Inflammatory macrophage treated with lipopolysaccharide for 4 hours (primary cell): ENCODE measurements at regions not wholly inside any gene's neighbourhood (a gene's known extent, or its start where the extent isn't known, plus 50 kb on each side); places are given as distances from the start of the nearest gene placed in this dataset.

Experiments
- DNase-seq: peaks from one replicate; pipeline ENCODE4 v3.0.0-alpha.2; 2020

DNA sequence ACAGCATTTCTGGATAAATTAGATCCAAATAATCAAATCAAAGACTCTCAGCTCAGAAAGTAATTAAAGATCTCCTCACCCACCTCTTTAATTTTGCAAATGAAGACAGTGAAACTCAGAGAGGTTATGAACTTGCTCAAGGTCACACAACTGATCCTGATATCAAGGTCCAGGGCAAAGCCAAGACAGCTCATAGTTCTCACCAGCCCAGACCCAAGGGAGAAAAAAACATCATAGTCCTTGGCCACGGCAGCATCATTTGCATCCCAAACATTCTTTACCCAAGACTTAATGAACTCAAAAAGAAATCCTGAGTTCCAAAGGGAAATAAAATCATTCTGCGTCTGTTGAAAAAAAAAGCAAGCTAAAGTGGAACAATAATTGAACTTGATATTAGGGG lies 112.1 kb downstream of the DAD1 start:
- no peak for DNase-seq

- DNase-seq: no peak
These were observed 112.8 kb downstream of the DAD1 start for GRCh38 chr14:22476005-22476751.

- no peak for DNase-seq
These were observed 113.6 kb downstream of the DAD1 start for GRCh38 chr14:22475381-22475780.

GRCh38 chr14:22474730-22475351 lies 114.2 kb downstream of the DAD1 start:
- no peak for DNase-seq

GRCh38 chr14:22472935-22473854 lies 115.8 kb downstream of the DAD1 start:
- DNase-seq: peak; percentile 63

- DNase-seq: no peak
These were observed 116.6 kb downstream of the DAD1 start for GRCh38 chr14:22472466-22472865.

DNA sequence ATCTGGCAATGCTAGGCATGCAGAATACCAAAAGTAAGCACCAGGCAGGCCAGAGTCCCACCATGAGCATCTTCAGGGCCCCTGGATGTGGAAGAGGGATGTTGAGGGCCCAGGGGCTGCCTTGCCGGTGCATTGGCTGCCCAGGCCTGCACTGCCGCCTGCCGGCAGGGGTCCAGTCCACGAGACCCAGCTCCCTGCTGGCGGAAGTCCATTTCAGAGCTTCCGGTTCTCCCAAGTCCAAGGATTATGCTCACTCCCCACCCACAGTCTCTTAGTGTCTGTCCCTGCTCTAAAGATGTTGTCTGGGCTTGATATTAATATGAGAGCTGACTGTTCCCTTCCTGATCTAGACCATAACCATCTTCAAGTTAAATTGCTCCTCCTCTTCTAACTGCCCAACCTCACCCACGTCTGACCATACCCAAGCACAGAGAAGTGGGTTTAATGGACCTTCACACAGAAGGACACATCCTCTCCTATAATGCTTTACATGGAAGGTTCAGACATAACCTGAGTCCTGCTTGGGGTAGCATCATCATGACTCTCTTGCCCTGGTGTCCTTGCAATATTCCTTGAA lies 117.4 kb downstream of the DAD1 start:
- DNase-seq: peak; percentile 23

DNA sequence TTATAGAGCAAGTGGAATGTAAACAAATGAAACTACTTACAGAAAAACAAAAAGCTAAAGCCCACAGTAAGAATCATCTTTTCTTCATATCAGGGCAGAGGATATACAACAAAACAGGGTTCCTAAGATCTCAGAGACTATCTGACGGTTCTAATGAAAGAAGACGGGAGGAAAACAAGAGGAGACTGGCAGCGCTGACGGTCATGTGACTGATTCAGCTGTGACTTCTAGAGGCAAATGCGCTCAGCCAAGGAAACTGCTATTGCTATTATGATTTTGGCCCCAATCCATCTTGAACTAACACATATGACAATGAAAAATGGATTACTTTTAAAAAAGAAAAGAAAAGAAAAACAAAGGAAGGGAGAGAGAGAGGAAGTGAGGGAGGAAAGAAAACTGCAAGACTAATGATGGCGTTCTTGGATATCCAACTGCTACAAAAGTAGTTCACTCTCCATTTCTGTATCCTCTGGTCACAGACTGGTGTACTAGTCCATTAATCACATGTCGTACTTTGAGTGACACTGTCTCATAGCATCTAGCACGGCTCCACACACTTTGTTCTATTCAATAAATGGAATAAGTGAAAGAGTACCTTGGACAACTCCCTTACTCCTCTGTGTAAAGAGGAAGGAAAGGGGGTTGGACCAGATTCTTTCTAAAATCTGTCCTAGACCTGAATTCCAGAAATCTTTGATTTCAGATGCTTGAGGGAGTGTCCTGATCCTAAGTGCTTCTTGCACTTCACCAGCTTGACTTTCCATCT lies 119.3 kb downstream of the DAD1 start:
- DNase-seq: no peak

GRCh38 chr14:22468830-22469229 lies 120.2 kb downstream of the DAD1 start:
- DNase-seq: no peak

GRCh38 chr14:22466491-22466890 lies 122.5 kb downstream of the DAD1 start:
- DNase-seq: no peak

- no peak for DNase-seq
These were observed 123.7 kb downstream of the DAD1 start for GRCh38 chr14:22465201-22465840.

DNA sequence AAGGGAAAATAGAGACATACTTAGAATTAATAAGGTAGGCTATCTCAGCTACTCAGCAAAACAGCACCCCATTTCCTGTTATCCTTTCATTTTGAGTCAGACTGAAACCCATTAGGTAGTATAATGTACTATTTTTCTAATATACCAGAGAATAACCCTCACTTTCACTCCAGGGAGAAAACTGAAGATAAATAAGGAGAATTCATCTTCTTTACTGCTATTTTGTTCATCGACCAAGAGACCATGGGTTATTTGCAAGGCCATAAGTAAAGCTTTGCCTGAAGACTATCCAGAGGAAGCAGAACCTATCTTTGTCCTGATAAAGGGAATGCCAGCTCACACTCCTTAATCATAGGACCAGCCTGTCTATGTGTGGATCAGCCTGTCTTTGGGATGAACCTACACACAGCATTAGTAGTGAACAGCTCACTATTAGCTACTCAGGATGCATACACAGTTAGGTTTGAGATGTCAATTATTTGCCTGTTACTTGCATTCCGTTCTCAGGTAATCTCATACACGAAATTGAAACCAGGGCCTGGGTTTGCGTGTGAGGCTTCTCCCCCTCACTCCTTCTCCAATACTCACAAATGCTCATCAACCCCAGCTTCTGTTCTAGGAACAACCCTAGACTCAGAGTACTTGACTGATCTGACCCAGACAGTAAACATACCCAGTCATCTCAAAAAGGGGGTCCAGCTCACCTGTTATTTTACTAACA lies 124.4 kb downstream of the DAD1 start:
- DNase-seq: no peak

DNA sequence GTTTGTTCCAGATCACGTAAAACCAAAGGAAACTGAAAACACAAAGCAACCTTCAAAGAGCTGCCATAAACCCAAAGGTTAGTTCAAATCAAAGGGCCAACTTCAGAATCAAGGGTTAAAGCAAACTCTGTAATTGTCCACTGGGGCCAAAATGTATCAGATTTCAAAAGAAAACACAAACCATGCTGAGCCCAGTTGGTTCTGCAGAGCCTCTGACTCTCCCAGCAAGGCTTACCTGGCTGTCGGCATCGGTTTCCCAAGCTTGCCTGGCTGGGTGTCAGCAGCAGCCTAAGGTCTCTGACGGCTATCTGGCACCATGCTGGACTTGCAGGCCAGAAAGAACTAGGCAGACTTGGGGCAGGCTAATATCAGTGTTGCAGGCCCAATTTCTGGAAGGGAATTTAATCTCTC lies 125.3 kb downstream of the DAD1 start:
- DNase-seq: no peak

DNA sequence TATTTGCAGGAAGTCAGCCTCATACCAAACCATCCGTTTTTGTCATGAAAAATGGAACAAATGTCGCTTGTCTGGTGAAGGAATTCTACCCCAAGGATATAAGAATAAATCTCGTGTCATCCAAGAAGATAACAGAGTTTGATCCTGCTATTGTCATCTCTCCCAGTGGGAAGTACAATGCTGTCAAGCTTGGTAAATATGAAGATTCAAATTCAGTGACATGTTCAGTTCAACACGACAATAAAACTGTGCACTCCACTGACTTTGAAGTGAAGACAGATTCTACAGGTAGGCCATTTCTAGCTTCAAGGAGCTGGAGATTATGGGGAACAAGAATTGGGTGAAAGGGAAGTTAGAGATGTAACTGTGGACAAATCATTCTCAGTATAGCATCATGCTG lies 126.1 kb downstream of the DAD1 start:
- DNase-seq: no peak

DNA sequence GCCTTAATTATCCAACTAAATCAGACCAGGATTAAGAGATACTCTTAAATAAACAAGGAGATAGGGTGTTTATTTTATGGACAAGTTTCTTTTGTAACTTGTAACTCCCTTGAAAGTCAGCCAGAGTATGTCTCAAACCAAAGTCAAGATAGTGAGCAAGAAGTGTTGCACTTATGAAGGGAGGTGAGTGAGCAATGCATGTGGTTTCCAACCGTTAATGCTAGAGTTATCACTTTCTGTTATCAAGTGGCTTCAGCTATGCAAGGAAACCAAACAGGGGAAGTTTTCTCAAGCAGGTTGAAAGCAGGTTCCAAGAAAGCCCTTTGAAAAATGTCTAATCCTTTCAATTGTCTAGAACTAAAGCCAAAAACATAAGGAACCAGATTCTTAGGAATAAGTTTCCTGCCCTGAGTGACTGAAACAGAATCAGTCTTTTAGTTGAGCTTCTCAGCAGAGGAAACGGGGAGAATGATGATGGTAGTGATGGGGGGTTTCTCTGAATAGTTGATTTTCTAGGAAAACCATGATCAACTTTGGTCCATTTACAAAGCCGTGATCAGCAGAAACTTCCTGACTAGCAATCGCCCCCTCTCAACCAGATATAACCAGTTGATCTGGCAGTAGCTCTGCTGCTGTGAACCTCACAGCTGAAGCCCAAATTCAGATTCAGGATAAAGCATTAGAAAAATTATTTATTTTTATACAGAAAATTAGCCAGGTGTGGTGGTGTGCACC lies 128.4 kb downstream of the DAD1 start:
- peak; percentile 3 for DNase-seq

GRCh38 chr14:22458737-22459136 lies 130.3 kb downstream of the DAD1 start:
- DNase-seq: no peak

GRCh38 chr14:22456998-22457594 lies 131.9 kb downstream of the DAD1 start:
- DNase-seq: peak; percentile 4

DNA sequence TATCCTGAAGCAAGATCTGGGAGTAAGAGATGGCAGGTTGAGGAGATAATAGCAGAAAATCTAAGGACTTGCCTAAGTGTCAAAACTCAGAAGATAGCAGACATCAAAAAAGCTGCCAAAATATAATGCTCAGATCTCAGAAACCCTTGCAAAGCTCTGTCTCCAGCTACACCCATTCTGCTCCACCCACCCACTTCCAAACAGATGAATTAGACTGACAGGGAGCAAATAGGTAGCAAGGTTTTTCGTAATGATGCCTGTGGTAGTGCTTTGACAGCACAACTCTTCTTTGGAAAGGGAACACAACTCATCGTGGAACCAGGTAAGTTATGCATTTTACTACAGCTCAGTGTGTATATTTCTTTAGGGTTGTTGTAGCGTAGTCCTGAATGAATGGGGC lies 132.6 kb downstream of the DAD1 start:
- DNase-seq: no peak

DNA sequence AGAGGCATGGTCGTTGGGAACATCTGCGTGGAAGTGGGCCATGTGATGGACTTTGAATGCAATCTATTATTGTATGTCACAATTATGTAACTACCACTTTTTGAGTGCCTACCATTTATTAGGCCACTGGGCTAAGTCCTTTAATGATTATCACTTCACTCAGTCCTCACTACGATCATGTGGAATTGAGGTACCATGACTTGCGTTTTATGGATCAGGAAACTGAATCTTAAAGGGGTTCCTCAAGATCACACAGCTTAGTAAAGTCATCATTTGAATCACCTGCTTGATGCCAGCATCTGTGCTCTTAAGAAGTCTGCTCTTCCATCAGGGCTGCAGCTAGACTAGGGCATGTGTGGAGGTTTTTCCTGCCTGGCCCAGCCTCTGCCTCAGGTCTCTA lies 136.7 kb downstream of the DAD1 start:
- DNase-seq: no peak

- no peak for DNase-seq
These were observed 138.8 kb downstream of the DAD1 start for GRCh38 chr14:22450266-22450665.
